IMR-90 (cell line): ENCODE measurements at regions not wholly inside any gene's neighbourhood (a gene's known extent, or its start where the extent isn't known, plus 50 kb on each side); places are given as distances from the start of the nearest gene placed in this dataset.

Experiments used
- MAZ ChIP-seq: IDR thresholded peaks from 2 replicates; pipeline ENCODE4 v1.6.1; 2012; ENCODE audit warnings: low read depth, mild to moderate bottlenecking, low read length, improper control_type of control experiment, moderate library complexity, borderline replicate concordance
- MXI1 ChIP-seq: IDR thresholded peaks from 2 replicates; pipeline ENCODE4 v1.6.1; 2012; ENCODE audit warnings: low read depth, mild to moderate bottlenecking, low read length, moderate library complexity, borderline replicate concordance
- NFE2L2 ChIP-seq: fragments of 150-350 bp; IDR thresholded peaks from 2 replicates; pipeline ENCODE4 v1.6.1; 2016; ENCODE audit warnings: low read depth, mild to moderate bottlenecking, low read length
- POLR2A ChIP-seq: IDR thresholded peaks from 2 replicates; pipeline ENCODE4 v1.6.1; 2012; ENCODE audit warnings: mild to moderate bottlenecking, low read depth, low read length
- RCOR1 ChIP-seq: IDR thresholded peaks from 2 replicates; pipeline ENCODE4 v1.6.1; 2012; ENCODE audit warnings: mild to moderate bottlenecking, low read length, improper control_type of control experiment; ENCODE audit not compliant: insufficient replicate concordance
- RFX5 ChIP-seq: IDR thresholded peaks from 2 replicates; pipeline ENCODE4 v1.8.0; 2012; ENCODE audit warnings: low read depth, mild to moderate bottlenecking, low read length, moderate library complexity
- TF ChIP-seq, protein P1 (sequence below): conservative IDR thresholded peaks from 2 replicates; pipeline ENCODE4 v1.5.1; 2012; ENCODE audit warnings: mild to moderate bottlenecking, low read depth, low read length, improper control_type of control experiment
- TF ChIP-seq, protein P2 (sequence below): fragments of 150-350 bp; IDR thresholded peaks from 2 replicates; pipeline ENCODE4 v1.6.1; 2017; ENCODE audit warnings: mild to moderate bottlenecking, antibody characterized with exemption, low read length, low read depth

DNA sequence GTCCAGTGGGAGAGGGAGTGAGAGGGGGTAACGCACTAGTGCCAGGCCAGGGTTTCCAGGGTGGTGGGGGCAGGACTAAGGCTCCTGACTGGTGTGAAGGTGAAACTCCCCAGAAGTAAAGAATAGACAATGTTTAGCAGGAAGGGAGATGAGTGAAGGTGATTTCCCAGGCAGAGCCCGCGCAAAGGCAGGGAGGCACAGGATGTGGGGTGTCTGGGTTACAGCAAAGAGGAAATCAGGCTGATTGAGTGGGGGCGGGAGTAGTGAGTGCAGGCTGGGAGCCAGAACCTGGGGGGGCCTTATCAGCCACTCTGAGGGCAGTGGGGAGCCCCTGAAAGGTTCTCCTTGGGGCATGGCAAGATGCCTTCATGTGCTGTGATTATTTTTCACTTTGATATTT lies 167.5 kb downstream of the UTP18 start:
- TF ChIP-seq, protein P1, sequence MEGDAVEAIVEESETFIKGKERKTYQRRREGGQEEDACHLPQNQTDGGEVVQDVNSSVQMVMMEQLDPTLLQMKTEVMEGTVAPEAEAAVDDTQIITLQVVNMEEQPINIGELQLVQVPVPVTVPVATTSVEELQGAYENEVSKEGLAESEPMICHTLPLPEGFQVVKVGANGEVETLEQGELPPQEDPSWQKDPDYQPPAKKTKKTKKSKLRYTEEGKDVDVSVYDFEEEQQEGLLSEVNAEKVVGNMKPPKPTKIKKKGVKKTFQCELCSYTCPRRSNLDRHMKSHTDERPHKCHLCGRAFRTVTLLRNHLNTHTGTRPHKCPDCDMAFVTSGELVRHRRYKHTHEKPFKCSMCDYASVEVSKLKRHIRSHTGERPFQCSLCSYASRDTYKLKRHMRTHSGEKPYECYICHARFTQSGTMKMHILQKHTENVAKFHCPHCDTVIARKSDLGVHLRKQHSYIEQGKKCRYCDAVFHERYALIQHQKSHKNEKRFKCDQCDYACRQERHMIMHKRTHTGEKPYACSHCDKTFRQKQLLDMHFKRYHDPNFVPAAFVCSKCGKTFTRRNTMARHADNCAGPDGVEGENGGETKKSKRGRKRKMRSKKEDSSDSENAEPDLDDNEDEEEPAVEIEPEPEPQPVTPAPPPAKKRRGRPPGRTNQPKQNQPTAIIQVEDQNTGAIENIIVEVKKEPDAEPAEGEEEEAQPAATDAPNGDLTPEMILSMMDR: no peak
- no peak for TF ChIP-seq POLR2A
- no peak for TF ChIP-seq NFE2L2
- TF ChIP-seq, protein P2, sequence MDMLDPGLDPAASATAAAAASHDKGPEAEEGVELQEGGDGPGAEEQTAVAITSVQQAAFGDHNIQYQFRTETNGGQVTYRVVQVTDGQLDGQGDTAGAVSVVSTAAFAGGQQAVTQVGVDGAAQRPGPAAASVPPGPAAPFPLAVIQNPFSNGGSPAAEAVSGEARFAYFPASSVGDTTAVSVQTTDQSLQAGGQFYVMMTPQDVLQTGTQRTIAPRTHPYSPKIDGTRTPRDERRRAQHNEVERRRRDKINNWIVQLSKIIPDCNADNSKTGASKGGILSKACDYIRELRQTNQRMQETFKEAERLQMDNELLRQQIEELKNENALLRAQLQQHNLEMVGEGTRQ: no peak
- TF ChIP-seq MXI1: no peak
- no peak for TF ChIP-seq RCOR1
- TF ChIP-seq MAZ: no peak
- no peak for TF ChIP-seq RFX5
